Astrocyte of the spinal cord (primary cell): ENCODE measurements at regions not wholly inside any gene's neighbourhood (a gene's known extent, or its start where the extent isn't known, plus 50 kb on each side); places are given as distances from the start of the nearest gene placed in this dataset.
"Not testable (repeated sequence)": the region's sequence is repeated elsewhere in the genome, so short reads cannot be mapped to it uniquely, and the experiment has no call there.

Source experiments
- DNase-seq: peaks from one replicate; pipeline ENCODE4 v3.0.0; 2011; ENCODE audit warnings: low read depth, low spot score
- H3K4me3 ChIP-seq: 2 replicates; pipeline ENCODE4 v1.5.1; 2011; ENCODE audit warnings: low read depth, mild to moderate bottlenecking, low read length, moderate library complexity
- CTCF ChIP-seq: IDR thresholded peaks from 2 replicates; pipeline ENCODE4 v1.5.1; 2012; ENCODE audit warnings: low read depth, mild to moderate bottlenecking, low read length, inconsistent platforms
- in situ Hi-C: cut with HindIII; loops from 2 replicates; pipeline ENCODE4 v1.10.0; 2017; ENCODE audit warnings: low sequenced_read_pairs

- in situ Hi-C loops: no loop called here
- TF ChIP-seq CTCF: no peak
- no peak overlapping the region for H3K4me3 ChIP-seq
- DNase-seq: no peak
These were observed 446.8 kb downstream of the PLPP3 start for GRCh38 chr1:56132520-56132919.

- in situ Hi-C loops: no loop called here
- no peak for TF ChIP-seq CTCF
- DNase-seq: no peak
- H3K4me3 ChIP-seq: no peak overlapping the region
These were observed 449.5 kb downstream of the PLPP3 start for GRCh38 chr1:56129837-56130236.

- in situ Hi-C loops: no loop called here
- TF ChIP-seq CTCF: no peak
These were observed 454.0 kb downstream of the PLPP3 start for GRCh38 chr1:56125316-56125715.

GRCh38 chr1:56123826-56124225 is 455.5 kb downstream of the PLPP3 start:
- no peak for TF ChIP-seq CTCF
- no peak for DNase-seq
- in situ Hi-C loops: no loop called here
- no peak overlapping the region for H3K4me3 ChIP-seq

More at GRCh38 chr1:56125316-56125715, 454.0 kb downstream of the PLPP3 start:
- H3K4me3 ChIP-seq: no peak overlapping the region
- no peak for DNase-seq

GRCh38 chr1:56123421-56123820 is 455.9 kb downstream of the PLPP3 start:
- TF ChIP-seq CTCF: no peak
- in situ Hi-C loops: no loop called here
- no peak overlapping the region for H3K4me3 ChIP-seq
- DNase-seq: peak; percentile 36

GRCh38 chr1:56120021-56120420 is 459.3 kb downstream of the PLPP3 start:
- TF ChIP-seq CTCF: no peak
- in situ Hi-C loops: no loop called here
- peak; percentile 46 for DNase-seq
- H3K4me3 ChIP-seq: no peak overlapping the region

GRCh38 chr1:56118676-56119075 is 460.7 kb downstream of the PLPP3 start:
- H3K4me3 ChIP-seq, in situ Hi-C loops, DNase-seq: not testable (repeated sequence)
